H9 (cell line): ENCODE measurements at regions not wholly inside any gene's neighbourhood (a gene's known extent, or its start where the extent isn't known, plus 50 kb on each side); places are given as distances from the start of the nearest gene placed in this dataset.

Source experiments
- DNase-seq: peaks from one replicate; pipeline ENCODE4 v3.0.0-alpha.2; 2017
- H2AFZ ChIP-seq: one replicate; pipeline ENCODE4 v1.6.1; 2013; ENCODE audit warnings: mild to moderate bottlenecking, low read length, control low read depth, moderate library complexity
- H2AK5ac ChIP-seq: 2 replicates; pipeline ENCODE4 v1.6.1; 2013; ENCODE audit warnings: low read length, control low read depth, mixed read lengths; ENCODE audit not compliant: insufficient read length
- H2BK120ac ChIP-seq: one replicate; pipeline ENCODE4 v1.6.1; 2013; ENCODE audit warnings: low read depth, mild to moderate bottlenecking, low read length, control low read depth, inconsistent platforms; ENCODE audit not compliant: poor library complexity, severe bottlenecking
- H2BK12ac ChIP-seq: 2 replicates; pipeline ENCODE4 v1.6.1; 2013; ENCODE audit warnings: low read length, control low read depth, mixed read lengths, low read depth; ENCODE audit not compliant: insufficient read length
- H2BK15ac ChIP-seq: 2 replicates; pipeline ENCODE4 v1.6.1; 2013; ENCODE audit warnings: low read depth, low read length, control low read depth
- H2BK20ac ChIP-seq: one replicate; pipeline ENCODE4 v1.6.1; 2013; ENCODE audit warnings: low read depth, mild to moderate bottlenecking, low read length, control low read depth, inconsistent platforms; ENCODE audit not compliant: poor library complexity, severe bottlenecking
- H2BK5ac ChIP-seq: 2 replicates; pipeline ENCODE4 v1.6.1; 2013; ENCODE audit warnings: low read length, control low read depth, mixed read lengths; ENCODE audit not compliant: insufficient read length
- H3K14ac ChIP-seq: 2 replicates; pipeline ENCODE4 v1.6.1; 2013; ENCODE audit warnings: low read length, control low read depth; ENCODE audit not compliant: insufficient read depth
- H3K18ac ChIP-seq: 2 replicates; pipeline ENCODE4 v1.6.1; 2013; ENCODE audit warnings: low read depth, mild to moderate bottlenecking, mixed read lengths, low read length, control low read depth; ENCODE audit not compliant: insufficient read length
- H3K23ac ChIP-seq: 2 replicates; pipeline ENCODE4 v1.6.1; 2013; ENCODE audit warnings: low read length, control low read depth, mixed read lengths, low read depth; ENCODE audit not compliant: insufficient read length
- H3K23me2 ChIP-seq: 2 replicates; pipeline ENCODE4 v1.6.1; 2013; ENCODE audit warnings: low read depth, mild to moderate bottlenecking, mixed read lengths, low read length, control low read depth; ENCODE audit not compliant: insufficient read length, poor library complexity, severe bottlenecking
- H3K27ac ChIP-seq: 2 replicates; pipeline ENCODE4 v1.5.1; 2013; ENCODE audit warnings: low read length, control low read depth, mixed read lengths, low read depth; ENCODE audit not compliant: insufficient read length
- H3K27me3 ChIP-seq: 2 replicates; pipeline ENCODE4 v1.6.1; 2013; ENCODE audit warnings: low read length, control low read depth, inconsistent platforms; ENCODE audit not compliant: insufficient read depth
- H3K4ac ChIP-seq: 2 replicates; pipeline ENCODE4 v1.6.1; 2013; ENCODE audit warnings: low read depth, mild to moderate bottlenecking, control low read depth, inconsistent platforms, low read length, moderate library complexity
- H3K4me1 ChIP-seq: 2 replicates; pipeline ENCODE4 v1.6.1; 2013; ENCODE audit warnings: low read length, control low read depth, inconsistent platforms; ENCODE audit not compliant: insufficient read depth
- H3K4me2 ChIP-seq: 2 replicates; pipeline ENCODE4 v1.6.1; 2013; ENCODE audit warnings: low read length, control low read depth, mixed read lengths; ENCODE audit not compliant: insufficient read length, insufficient read depth
- H3K56ac ChIP-seq: 2 replicates; pipeline ENCODE4 v1.6.1; 2013; ENCODE audit warnings: low read depth, mild to moderate bottlenecking, mixed read lengths, low read length, control low read depth; ENCODE audit not compliant: insufficient read length
- H3K79me1 ChIP-seq: 2 replicates; pipeline ENCODE4 v1.6.1; 2013; ENCODE audit warnings: low read depth, mild to moderate bottlenecking, moderate library complexity, low read length, control low read depth, inconsistent platforms; ENCODE audit not compliant: insufficient read depth, poor library complexity, severe bottlenecking
- H3K79me2 ChIP-seq: 2 replicates; pipeline ENCODE4 v1.6.1; 2013; ENCODE audit warnings: low read length, control low read depth, inconsistent platforms; ENCODE audit not compliant: insufficient read depth
- H3K9ac ChIP-seq: 2 replicates; pipeline ENCODE4 v1.6.1; 2013; ENCODE audit warnings: low read length, control low read depth, mixed read lengths; ENCODE audit not compliant: insufficient read length; ENCODE audit errors: extremely low read depth
- H3K9me3 ChIP-seq: one replicate; pipeline ENCODE4 v1.6.1; 2013; ENCODE audit warnings: low read depth, low read length, inconsistent platforms; ENCODE audit not compliant: control insufficient read depth
- H3T11ph ChIP-seq: one replicate; pipeline ENCODE4 v1.6.1; 2013; ENCODE audit warnings: mild to moderate bottlenecking, low read length, control low read depth, inconsistent platforms
- H4K20me1 ChIP-seq: one replicate; pipeline ENCODE4 v1.6.1; 2013; ENCODE audit not compliant: control insufficient read depth, insufficient read length, insufficient read depth
- H4K5ac ChIP-seq: 2 replicates; pipeline ENCODE4 v1.6.1; 2013; ENCODE audit warnings: low read depth, mild to moderate bottlenecking, mixed read lengths, low read length, control low read depth; ENCODE audit not compliant: insufficient read length
- H4K8ac ChIP-seq: replicated peaks from 2 replicates; pipeline ENCODE4 v1.6.1; 2013; ENCODE audit warnings: low read length, control low read depth, mixed read lengths, low read depth; ENCODE audit not compliant: insufficient read length
- H4K91ac ChIP-seq: 2 replicates; pipeline ENCODE4 v1.6.1; 2013; ENCODE audit warnings: low read depth, mild to moderate bottlenecking, moderate library complexity, mixed read lengths, low read length, control low read depth; ENCODE audit not compliant: insufficient read length
- H3K27ac Mint-ChIP-seq, 3 experiments: 2 replicates in 2 of 3; 3 replicates in 1 of 3; pipeline ENCODE4 v1.8.0; 2020 to 2021; ENCODE audit warnings: mixed read lengths in 3 of 3, mild to moderate bottlenecking in 1 of 3, moderate library complexity in 1 of 3
- H3K27me3 Mint-ChIP-seq: 2 replicates; pipeline ENCODE4 v1.8.0; 2021; ENCODE audit warnings: low read depth, mild to moderate bottlenecking, moderate library complexity, mixed read lengths
- H3K36me3 Mint-ChIP-seq, 3 experiments: 2 replicates in 2 of 3; 3 replicates in 1 of 3; pipeline ENCODE4 v1.8.0; 2020 to 2021; ENCODE audit warnings: low read depth in 3 of 3, mixed read lengths in 3 of 3; ENCODE audit not compliant: insufficient read depth in 1 of 3
- H3K4me1 Mint-ChIP-seq, 2 experiments: 2 replicates each; pipeline ENCODE4 v1.8.0; 2020; ENCODE audit warnings: mixed read lengths in 2 of 2
- H3K4me3 Mint-ChIP-seq, 2 experiments: 2 replicates in 1 of 2; 3 replicates in 1 of 2; pipeline ENCODE4 v1.8.0; 2020 to 2021; ENCODE audit warnings: mild to moderate bottlenecking in 2 of 2, mixed read lengths in 2 of 2, moderate library complexity in 1 of 2
- H3K9me3 Mint-ChIP-seq, 2 experiments: 2 replicates in 1 of 2; 3 replicates in 1 of 2; pipeline ENCODE4 v1.8.0; 2020; ENCODE audit warnings: mild to moderate bottlenecking in 2 of 2, mixed read lengths in 2 of 2, moderate library complexity in 1 of 2
- WGBS: extraction: QIAGEN DNeasy Blood & Tissue Kit; methylation state at CpG from one replicate; pipeline ENCODE4 v1.1.7; 2013; ENCODE audit warnings: missing lambda C conversion rate, low lambda C conversion rate, mixed read lengths; ENCODE audit not compliant: insufficient read length; ENCODE audit errors: extremely low coverage; 5-methylcytosine and 5-hydroxymethylcytosine counted together
- TF ChIP-seq, protein P1 (sequence below): fragments of 200-600 bp; sonication (generic); conservative IDR thresholded peaks from 3 replicates; pipeline ENCODE4 v1.8.0; 2021; ENCODE audit warnings: antibody characterized with exemption, mild to moderate bottlenecking

DNA sequence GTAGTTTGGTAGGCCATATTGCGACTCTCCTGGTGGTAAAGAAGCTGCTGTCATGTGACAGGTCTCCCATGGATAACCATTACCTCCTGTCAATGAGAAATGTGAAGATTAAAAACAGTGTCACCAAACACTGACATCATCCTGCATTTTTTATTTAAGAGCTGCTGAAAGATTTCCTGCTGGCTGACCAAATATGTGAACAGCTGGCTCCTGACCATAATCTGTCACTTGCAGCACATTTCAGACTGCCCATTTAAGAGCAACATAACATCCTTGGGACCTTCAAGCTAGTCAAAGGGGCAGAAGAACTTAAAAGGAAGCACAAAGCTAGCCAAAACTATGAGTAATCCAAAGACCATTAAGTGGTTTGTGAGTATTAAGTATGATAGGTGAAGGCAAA, 288.0 kb downstream of the IZUMO3 start:
- Histone ChIP-seq H3K4me1 (no peaks in the 10 kb centered on the region), H3K9me3 (no peaks in the 10 kb centered on the region), H3K23ac (no peak overlapping the region), H3K9ac (no peak overlapping the region), H3K4me2 (no peak overlapping the region), H2BK15ac (no peak overlapping the region), H2BK12ac (no peak overlapping the region), H2BK120ac (no peak overlapping the region), H3K27ac (no peak overlapping the region), H4K8ac (no peak overlapping the region), H3T11ph (no peak overlapping the region), H3K14ac (no peak overlapping the region), H2BK5ac (no peak overlapping the region), H2BK20ac (no peak overlapping the region), H4K5ac (no peak overlapping the region), H2AFZ (no peak overlapping the region), H3K4ac (no peak overlapping the region), H3K23me2 (no peaks in the 10 kb centered on the region), H3K27me3 (no peaks in the 10 kb centered on the region), H2AK5ac (no peak overlapping the region), H3K79me1 (no peaks in the 10 kb centered on the region), H3K18ac (no peak overlapping the region), H4K20me1 (no peaks in the 10 kb centered on the region), H4K91ac (no peak overlapping the region), H3K56ac (no peak overlapping the region), H3K79me2 (no peaks in the 10 kb centered on the region)
- Mint-ChIP-seq H3K4me3 (no peak overlapping the region), H3K36me3 (peaks cover 2 to 5% (median 3%) of the 10 kb centered on the region in 3 experiments; a peak in 3 of 7 replicates), H3K27me3 (no peaks in the 10 kb centered on the region), H3K9me3 (peaks cover 4 to 7% of the 10 kb centered on the region in 2 experiments; a peak in 4 of 5 replicates), H3K27ac (no peak overlapping the region), H3K4me1 (no peaks in the 10 kb centered on the region)
- TF ChIP-seq, protein P1, sequence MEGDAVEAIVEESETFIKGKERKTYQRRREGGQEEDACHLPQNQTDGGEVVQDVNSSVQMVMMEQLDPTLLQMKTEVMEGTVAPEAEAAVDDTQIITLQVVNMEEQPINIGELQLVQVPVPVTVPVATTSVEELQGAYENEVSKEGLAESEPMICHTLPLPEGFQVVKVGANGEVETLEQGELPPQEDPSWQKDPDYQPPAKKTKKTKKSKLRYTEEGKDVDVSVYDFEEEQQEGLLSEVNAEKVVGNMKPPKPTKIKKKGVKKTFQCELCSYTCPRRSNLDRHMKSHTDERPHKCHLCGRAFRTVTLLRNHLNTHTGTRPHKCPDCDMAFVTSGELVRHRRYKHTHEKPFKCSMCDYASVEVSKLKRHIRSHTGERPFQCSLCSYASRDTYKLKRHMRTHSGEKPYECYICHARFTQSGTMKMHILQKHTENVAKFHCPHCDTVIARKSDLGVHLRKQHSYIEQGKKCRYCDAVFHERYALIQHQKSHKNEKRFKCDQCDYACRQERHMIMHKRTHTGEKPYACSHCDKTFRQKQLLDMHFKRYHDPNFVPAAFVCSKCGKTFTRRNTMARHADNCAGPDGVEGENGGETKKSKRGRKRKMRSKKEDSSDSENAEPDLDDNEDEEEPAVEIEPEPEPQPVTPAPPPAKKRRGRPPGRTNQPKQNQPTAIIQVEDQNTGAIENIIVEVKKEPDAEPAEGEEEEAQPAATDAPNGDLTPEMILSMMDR: no peak
- no peak for DNase-seq
- no CpG with 5 or more reads among the region's 1 CpG for WGBS
